IPS-15b (cell line): ENCODE measurements at regions not wholly inside any gene's neighbourhood (a gene's known extent, or its start where the extent isn't known, plus 50 kb on each side); places are given as distances from the start of the nearest gene placed in this dataset.

ENCODE experiments used
- H3K27me3 ChIP-seq: one replicate; pipeline ENCODE4 v1.6.1; 2013; ENCODE audit warnings: low read length; ENCODE audit not compliant: control insufficient read depth, insufficient read depth
- H3K36me3 ChIP-seq: one replicate; pipeline ENCODE4 v1.6.1; 2013; ENCODE audit warnings: low read length; ENCODE audit not compliant: control insufficient read depth, insufficient read depth
- H3K4me1 ChIP-seq: one replicate; pipeline ENCODE4 v1.6.1; 2013; ENCODE audit warnings: mild to moderate bottlenecking, low read length; ENCODE audit not compliant: control insufficient read depth, insufficient read depth
- H3K4me3 ChIP-seq: one replicate; pipeline ENCODE4 v1.5.1; 2013; ENCODE audit warnings: low read depth, low read length
- H3K9ac ChIP-seq: one replicate; pipeline ENCODE4 v1.6.1; 2013; ENCODE audit warnings: low read depth, mild to moderate bottlenecking, low read length
- H3K9me3 ChIP-seq: one replicate; pipeline ENCODE4 v1.6.1; 2013; ENCODE audit warnings: mild to moderate bottlenecking, low read length; ENCODE audit not compliant: control insufficient read depth, insufficient read depth

DNA sequence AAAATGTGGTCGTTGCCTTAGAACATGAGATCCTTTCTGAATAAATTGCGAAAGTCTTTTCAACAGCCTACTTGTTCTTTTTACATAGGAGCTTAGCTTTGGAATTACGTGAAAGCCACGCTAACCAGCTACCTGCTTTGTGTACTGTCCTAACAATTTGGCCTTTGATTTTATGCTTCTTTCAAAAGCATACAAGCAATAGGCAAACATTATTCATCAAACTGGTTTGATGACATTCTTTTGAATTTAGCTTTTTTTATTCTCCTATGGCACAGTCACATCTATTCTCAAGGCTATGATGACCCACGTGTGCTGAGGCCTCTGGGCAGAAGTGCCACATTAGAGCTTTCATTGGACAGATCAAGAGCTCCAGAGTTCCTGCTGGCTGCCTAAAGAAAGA is 178.0 kb upstream of the DPT start:
- Histone ChIP-seq H3K9me3 (no peaks in the 10 kb centered on the region), H3K9ac (no peak overlapping the region), H3K4me3 (no peak overlapping the region), H3K36me3 (no peaks in the 10 kb centered on the region), H3K27me3 (no peaks in the 10 kb centered on the region), H3K4me1 (no peaks in the 10 kb centered on the region)

DNA sequence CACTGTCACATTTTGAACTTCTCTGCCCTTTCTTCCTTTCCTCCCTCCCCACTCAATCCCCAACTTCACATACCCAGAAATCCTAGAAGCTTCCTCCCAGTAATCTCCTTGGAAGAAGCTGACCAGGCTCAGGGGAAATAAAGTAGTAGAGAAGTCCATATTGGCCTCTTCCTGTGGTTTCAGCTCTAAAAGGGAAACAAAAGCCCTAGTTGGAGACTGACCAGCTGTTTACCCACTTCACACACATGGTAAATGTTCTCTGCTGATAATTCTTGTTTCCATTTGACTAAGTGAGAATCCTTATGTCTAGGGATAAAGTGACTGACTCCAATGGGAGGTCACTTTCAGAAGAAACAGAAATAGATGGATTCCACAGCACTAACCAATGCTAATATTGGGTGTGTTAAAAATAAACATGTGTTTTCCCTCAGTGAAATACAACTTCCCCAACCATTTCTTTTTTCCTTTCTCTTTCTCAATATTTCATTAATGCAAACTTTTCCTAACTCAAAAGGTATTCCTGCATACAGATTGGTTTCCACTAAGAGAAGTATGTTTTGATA is 178.9 kb upstream of the DPT start:
- Histone ChIP-seq H3K27me3 (no peaks in the 10 kb centered on the region), H3K4me3 (no peak overlapping the region), H3K9me3 (no peaks in the 10 kb centered on the region), H3K4me1 (no peaks in the 10 kb centered on the region), H3K9ac (no peak overlapping the region), H3K36me3 (no peaks in the 10 kb centered on the region)

DNA sequence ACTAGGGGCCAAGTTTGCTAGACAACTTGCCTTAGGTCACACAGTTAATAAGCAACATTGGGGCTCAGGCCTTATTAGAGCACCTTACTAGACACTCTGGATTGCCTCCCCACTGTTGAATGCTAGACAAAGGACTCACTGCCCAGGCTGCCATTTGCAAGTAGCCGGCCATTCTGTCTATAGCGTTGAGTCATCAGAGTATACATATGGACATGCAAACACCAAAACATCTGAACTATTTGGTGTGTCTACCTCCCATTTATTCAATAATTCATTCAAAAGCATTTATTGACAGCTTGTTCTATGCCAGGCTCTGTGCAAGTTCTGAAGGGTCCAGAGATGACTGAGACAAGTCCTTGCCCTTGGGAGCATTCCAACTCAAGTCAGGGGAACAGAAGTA is 181.4 kb upstream of the DPT start:
- Histone ChIP-seq H3K27me3 (no peaks in the 10 kb centered on the region), H3K9me3 (no peaks in the 10 kb centered on the region), H3K9ac (no peak overlapping the region), H3K36me3 (no peaks in the 10 kb centered on the region), H3K4me3 (no peak overlapping the region), H3K4me1 (no peaks in the 10 kb centered on the region)

DNA sequence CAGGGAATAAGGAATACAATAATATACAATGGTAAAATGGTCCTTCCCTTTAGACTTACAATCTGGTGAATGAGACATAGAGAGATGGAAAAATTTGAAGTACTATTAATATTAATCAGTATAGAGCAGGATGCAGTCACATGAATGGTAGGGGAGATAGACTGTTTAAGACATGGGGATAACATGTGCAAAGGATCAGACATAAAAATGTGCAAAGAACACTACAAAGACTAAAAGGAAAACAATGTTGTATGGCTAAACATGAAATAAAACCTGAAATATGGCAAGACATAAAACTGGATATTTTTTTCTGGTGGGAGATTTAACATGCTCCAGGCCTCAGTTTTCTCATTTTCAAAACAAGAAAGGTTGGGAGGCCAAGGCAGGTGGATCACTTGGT is 182.4 kb upstream of the DPT start:
- Histone ChIP-seq H3K9ac (no peak overlapping the region), H3K4me1 (no peaks in the 10 kb centered on the region), H3K27me3 (no peaks in the 10 kb centered on the region), H3K9me3 (no peaks in the 10 kb centered on the region), H3K36me3 (no peaks in the 10 kb centered on the region), H3K4me3 (no peak overlapping the region)

DNA sequence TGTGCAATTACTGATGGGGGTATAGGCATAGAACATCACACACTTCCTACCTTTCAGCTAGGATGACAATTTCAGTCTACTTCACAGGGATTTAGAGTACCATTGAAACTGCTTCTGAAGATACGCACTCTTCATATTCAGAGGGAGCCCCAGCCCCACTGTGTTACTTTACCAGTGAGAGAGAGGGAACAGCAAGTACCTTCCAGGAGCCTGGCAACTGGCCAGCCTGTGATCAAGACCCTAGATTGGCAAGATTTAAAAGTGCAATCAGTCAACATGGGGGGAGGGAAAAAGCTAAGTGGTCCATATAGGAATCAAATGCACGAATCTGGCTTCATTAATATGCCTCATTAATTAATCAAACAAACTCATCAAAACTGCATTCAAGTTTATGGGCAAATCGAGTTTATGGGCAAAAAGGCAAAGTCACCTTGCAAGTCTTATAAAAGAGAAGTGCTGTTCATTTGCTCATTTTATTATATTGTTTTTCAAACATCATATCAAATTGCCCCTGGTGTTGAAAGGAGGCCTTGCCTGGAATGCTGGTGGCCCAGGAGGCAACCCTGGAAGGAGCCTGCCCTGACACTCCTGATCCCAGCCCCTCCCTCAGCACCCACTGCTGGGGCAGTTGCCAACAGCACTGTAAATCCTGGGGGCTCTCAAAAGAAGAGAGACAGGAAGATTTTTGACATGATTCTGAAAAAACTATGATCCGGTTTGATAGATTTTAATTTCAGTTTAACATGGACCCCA is 184.9 kb upstream of the DPT start:
- H3K27me3 ChIP-seq: no peaks in the 10 kb centered on the region
- H3K4me3 ChIP-seq: no peak overlapping the region
- H3K4me1 ChIP-seq: peaks cover 3% of the 10 kb centered on the region
- H3K9ac ChIP-seq: no peak overlapping the region
- no peaks in the 10 kb centered on the region for H3K36me3 ChIP-seq
- H3K9me3 ChIP-seq: no peaks in the 10 kb centered on the region

DNA sequence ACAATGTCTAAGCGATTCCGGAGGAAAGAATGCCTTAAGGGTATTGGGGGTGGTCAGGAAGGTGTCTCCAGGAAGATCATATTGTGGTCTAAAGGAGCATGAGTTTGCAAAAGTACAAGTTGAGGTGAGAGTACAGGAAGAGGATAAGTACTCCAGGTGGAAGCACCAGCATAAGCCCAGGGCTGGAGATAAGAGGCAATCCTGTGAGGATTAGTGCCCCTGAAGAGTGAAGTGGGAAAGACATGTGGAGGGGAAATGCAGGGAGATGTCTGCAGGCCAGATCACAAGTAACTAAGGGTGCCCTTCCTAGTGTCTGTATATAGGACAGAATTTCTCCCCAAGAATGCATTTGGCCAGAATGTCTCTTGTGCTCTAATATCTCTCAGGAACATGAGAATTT is 188.3 kb upstream of the DPT start:
- no peak overlapping the region for H3K9ac ChIP-seq
- H3K4me1 ChIP-seq: peaks cover 6% of the 10 kb centered on the region
- H3K36me3 ChIP-seq: no peaks in the 10 kb centered on the region
- no peaks in the 10 kb centered on the region for H3K9me3 ChIP-seq
- H3K4me3 ChIP-seq: no peak overlapping the region
- no peaks in the 10 kb centered on the region for H3K27me3 ChIP-seq

DNA sequence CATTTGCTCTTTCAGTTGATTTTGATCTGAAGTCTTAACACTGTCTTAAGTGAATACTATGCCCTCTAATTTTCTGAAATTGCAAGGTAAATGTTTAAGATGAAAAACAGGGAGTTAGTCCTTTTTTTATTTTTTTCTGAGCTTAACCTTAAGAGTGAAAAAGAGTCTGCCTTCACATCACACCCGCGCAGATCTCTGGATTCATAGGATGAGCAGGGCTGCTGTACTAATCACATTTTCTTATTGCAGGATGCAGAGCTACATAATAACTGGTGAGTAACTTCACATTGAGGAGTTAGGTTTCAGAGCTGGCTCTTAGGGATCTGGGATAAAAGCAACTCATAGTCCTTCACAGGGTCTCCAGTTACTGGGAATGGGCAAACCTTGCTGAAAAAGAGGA is 188.7 kb upstream of the ATP1B1 start:
- no peak overlapping the region for H3K4me3 ChIP-seq
- H3K27me3 ChIP-seq: no peaks in the 10 kb centered on the region
- no peaks in the 10 kb centered on the region for H3K9me3 ChIP-seq
- no peaks in the 10 kb centered on the region for H3K36me3 ChIP-seq
- no peak overlapping the region for H3K9ac ChIP-seq
- H3K4me1 ChIP-seq: peaks cover 6% of the 10 kb centered on the region

DNA sequence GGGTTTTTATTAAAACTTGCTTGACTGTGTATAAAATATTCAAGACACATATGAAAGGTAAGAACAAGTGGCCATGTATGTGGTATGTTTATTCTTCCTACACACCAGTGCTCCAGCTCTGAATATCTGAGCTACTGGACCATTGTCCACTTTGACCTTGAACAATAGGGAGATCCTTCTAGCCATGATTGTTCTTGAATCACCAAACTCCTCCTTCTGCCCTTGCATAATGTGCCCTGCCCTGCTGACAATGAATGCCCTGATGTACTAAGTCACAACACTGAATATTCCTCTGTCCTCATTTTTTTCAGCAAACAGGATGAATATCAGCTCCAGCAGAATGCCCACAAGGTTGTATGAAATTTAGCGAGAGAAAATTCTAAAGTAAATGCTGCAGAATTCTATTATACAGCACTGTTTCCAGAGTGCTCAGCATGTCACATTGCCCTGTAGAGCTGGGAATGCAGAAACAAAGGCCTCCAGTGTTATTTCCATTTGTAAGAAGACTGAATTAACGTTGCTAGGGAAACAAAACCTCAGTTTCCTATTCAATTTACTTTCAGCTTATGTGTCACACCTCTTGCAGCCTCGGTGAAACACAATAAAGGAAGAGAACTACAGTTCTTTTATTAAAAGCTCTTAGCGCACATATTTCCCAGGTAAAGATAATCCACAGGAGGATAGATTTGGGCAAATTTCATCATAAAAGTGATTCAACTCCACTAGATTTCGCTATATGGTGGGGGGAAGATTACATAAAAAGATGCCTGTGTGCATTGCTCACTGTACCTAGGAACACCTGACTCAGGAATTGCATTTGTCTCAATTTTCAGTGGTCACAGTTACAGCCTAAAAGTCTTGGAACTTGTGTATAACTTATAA is 187.4 kb upstream of the ATP1B1 start:
- Histone ChIP-seq H3K9ac (no peak overlapping the region), H3K4me3 (no peak overlapping the region), H3K9me3 (no peaks in the 10 kb centered on the region), H3K27me3 (no peaks in the 10 kb centered on the region), H3K4me1 (peaks cover 6% of the 10 kb centered on the region), H3K36me3 (no peaks in the 10 kb centered on the region)

DNA sequence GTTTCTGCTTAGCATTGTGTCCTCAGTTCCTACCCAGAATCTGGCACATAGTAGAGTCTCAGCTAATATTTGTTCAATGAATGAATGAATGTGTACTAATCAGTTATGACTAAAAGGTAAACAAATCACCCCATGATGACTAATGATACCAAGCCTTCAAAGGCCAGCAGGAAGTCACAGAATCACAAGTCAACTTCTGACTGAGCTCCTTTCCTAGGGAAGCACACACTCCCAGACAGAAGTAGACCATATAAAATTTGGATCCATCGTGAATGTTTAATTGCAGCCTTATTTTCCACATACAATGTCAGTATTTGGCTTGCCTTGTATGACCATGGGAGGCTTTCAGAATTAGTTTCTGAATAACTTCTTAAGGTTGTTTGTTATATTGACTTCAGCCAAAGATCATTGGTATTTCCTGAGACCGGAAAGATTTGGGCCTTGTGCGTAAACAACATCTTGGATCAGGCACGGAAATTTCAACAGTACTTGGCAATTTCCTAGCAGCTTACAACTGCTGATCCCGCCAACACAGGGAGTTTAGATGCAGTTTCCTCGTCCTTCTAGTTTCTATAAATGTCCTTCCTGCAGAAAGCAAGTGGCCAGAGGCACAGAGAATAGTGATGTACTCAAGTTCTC is 185.9 kb upstream of the ATP1B1 start:
- H3K36me3 ChIP-seq: no peaks in the 10 kb centered on the region
- no peaks in the 10 kb centered on the region for H3K27me3 ChIP-seq
- no peaks in the 10 kb centered on the region for H3K9me3 ChIP-seq
- H3K9ac ChIP-seq: no peak overlapping the region
- no peak overlapping the region for H3K4me3 ChIP-seq
- H3K4me1 ChIP-seq: peaks cover 6% of the 10 kb centered on the region

GRCh38 chr1:168921629-168922028 is 184.9 kb upstream of the ATP1B1 start:
- Histone ChIP-seq H3K27me3 (no peaks in the 10 kb centered on the region), H3K9me3 (no peaks in the 10 kb centered on the region), H3K4me3 (no peak overlapping the region), H3K36me3 (no peaks in the 10 kb centered on the region), H3K9ac (no peak overlapping the region), H3K4me1 (peaks cover 6% of the 10 kb centered on the region)

GRCh38 chr1:168923521-168924136 is 182.9 kb upstream of the ATP1B1 start:
- no peak overlapping the region for H3K9ac ChIP-seq
- H3K4me3 ChIP-seq: no peak overlapping the region
- H3K4me1 ChIP-seq: peaks cover 6% of the 10 kb centered on the region
- no peaks in the 10 kb centered on the region for H3K36me3 ChIP-seq
- H3K27me3 ChIP-seq: no peaks in the 10 kb centered on the region
- H3K9me3 ChIP-seq: no peaks in the 10 kb centered on the region
